GM19463 (cell line): ENCODE measurements at regions not wholly inside any gene's neighbourhood (a gene's known extent, or its start where the extent isn't known, plus 50 kb on each side); places are given as distances from the start of the nearest gene placed in this dataset.

ENCODE experiments used
- ATAC-seq: cut with Tn5 transposase; IDR thresholded peaks from one replicate; pipeline ENCODE4 v1.9.1; 2021; ENCODE audit warnings: mild to moderate bottlenecking, moderate library complexity; ENCODE audit not compliant: unreplicated experiment

- ATAC-seq = no peak
These were observed 50.6 kb upstream of the PTGR2 start for GRCh38 chr14:73800970-73801515.

- no peak for ATAC-seq
These were observed 53.9 kb upstream of the PTGR2 start for GRCh38 chr14:73797543-73798265.

GRCh38 chr14:73796893-73797542 lies 54.6 kb upstream of the PTGR2 start:
- ATAC-seq = no peak

GRCh38 chr14:73796415-73796814 lies 55.2 kb upstream of the PTGR2 start:
- no peak for ATAC-seq

- no peak for ATAC-seq
These were observed 55.7 kb upstream of the PTGR2 start for GRCh38 chr14:73795974-73796373.

GRCh38 chr14:73795466-73795865 lies 56.2 kb upstream of the PTGR2 start:
- no peak for ATAC-seq

- ATAC-seq = no peak
These were observed 57.5 kb upstream of the PTGR2 start for GRCh38 chr14:73794146-73794545.

GRCh38 chr14:73792481-73792880 lies 59.1 kb upstream of the PTGR2 start:
- no peak for ATAC-seq

- no peak for ATAC-seq
These were observed 61.5 kb upstream of the PTGR2 start for GRCh38 chr14:73789989-73790581.

- ATAC-seq = no peak
These were observed 62.7 kb upstream of the PTGR2 start for GRCh38 chr14:73788701-73789551.

GRCh38 chr14:73788317-73788598 lies 63.4 kb upstream of the PTGR2 start:
- ATAC-seq = no peak

GRCh38 chr14:73787486-73788316 lies 63.9 kb upstream of the PTGR2 start:
- ATAC-seq = peak; percentile 7

GRCh38 chr14:73786636-73787485 lies 64.8 kb upstream of the PTGR2 start:
- ATAC-seq = peak; percentile 40

GRCh38 chr14:73785834-73786635 lies 65.6 kb upstream of the PTGR2 start:
- no peak for ATAC-seq

GRCh38 chr14:73785336-73785833 lies 66.2 kb upstream of the PTGR2 start:
- no peak for ATAC-seq

GRCh38 chr14:73784988-73785313 lies 66.7 kb upstream of the PTGR2 start:
- no peak for ATAC-seq

- no peak for ATAC-seq
These were observed 67.2 kb upstream of the PTGR2 start for GRCh38 chr14:73784181-73784987.
